Hepatocyte (in vitro differentiated cells): ENCODE measurements at regions not wholly inside any gene's neighbourhood (a gene's known extent, or its start where the extent isn't known, plus 50 kb on each side); places are given as distances from the start of the nearest gene placed in this dataset.

Source experiments
- DNase-seq: peaks from one replicate; pipeline ENCODE4 v3.0.0-alpha.2; 2016; ENCODE audit warnings: low spot score
- H2AFZ ChIP-seq: fragments of 200-600 bp; sonication (generic); 2 replicates; pipeline ENCODE4 v1.6.0; 2016; ENCODE audit warnings: antibody characterized with exemption, mild to moderate bottlenecking
- H3K27ac ChIP-seq: fragments of 200-600 bp; sonication (generic); 2 replicates; pipeline ENCODE4 v1.5.1; 2016; ENCODE audit warnings: mild to moderate bottlenecking
- H3K27me3 ChIP-seq: fragments of 200-600 bp; sonication (generic); 2 replicates; pipeline ENCODE4 v1.6.1; 2016
- H3K36me3 ChIP-seq: fragments of 200-600 bp; sonication (generic); replicated peaks from 2 replicates; pipeline ENCODE4 v1.5.1; 2016; ENCODE audit warnings: low read depth; ENCODE audit not compliant: insufficient read depth
- H3K4me1 ChIP-seq: fragments of 200-600 bp; sonication (generic); 2 replicates; pipeline ENCODE4 v1.5.1; 2016; ENCODE audit warnings: mild to moderate bottlenecking, moderate library complexity; ENCODE audit not compliant: insufficient read depth
- H3K4me2 ChIP-seq: fragments of 200-600 bp; sonication (generic); 2 replicates; pipeline ENCODE4 v1.6.0; 2016
- H3K4me3 ChIP-seq: fragments of 200-600 bp; sonication (generic); 2 replicates; pipeline ENCODE4 v1.5.1; 2016; ENCODE audit warnings: mild to moderate bottlenecking
- H3K79me2 ChIP-seq: fragments of 200-600 bp; sonication (generic); 2 replicates; pipeline ENCODE4 v1.6.0; 2017; ENCODE audit warnings: mild to moderate bottlenecking
- H3K9me2 ChIP-seq: fragments of 200-600 bp; sonication (generic); replicated peaks from 2 replicates; pipeline ENCODE4 v1.6.0; 2017; ENCODE audit warnings: mild to moderate bottlenecking; ENCODE audit not compliant: insufficient read depth
- H3K9me3 ChIP-seq: fragments of 200-600 bp; sonication (generic); 2 replicates; pipeline ENCODE4 v1.5.1; 2016; ENCODE audit warnings: low read depth, mild to moderate bottlenecking
- H4K20me1 ChIP-seq: fragments of 200-600 bp; sonication (generic); 2 replicates; pipeline ENCODE4 v1.6.0; 2016; ENCODE audit warnings: mild to moderate bottlenecking; ENCODE audit not compliant: insufficient read depth, poor library complexity, severe bottlenecking
- CTCF ChIP-seq: fragments of 200-600 bp; sonication (generic); IDR thresholded peaks from 2 replicates; pipeline ENCODE4 v1.5.1; 2016; ENCODE audit warnings: antibody characterized with exemption, mild to moderate bottlenecking; ENCODE audit not compliant: poor library complexity
- EZH2 ChIP-seq: fragments of 200-600 bp; sonication (generic); IDR thresholded peaks from 2 replicates; pipeline ENCODE4 v1.6.1; 2016; ENCODE audit warnings: antibody characterized with exemption, mild to moderate bottlenecking, borderline replicate concordance
- EZH2phosphoT487 ChIP-seq: fragments of 200-600 bp; sonication (generic); IDR thresholded peaks from one replicate; pipeline ENCODE4 v1.6.1; 2018; ENCODE audit warnings: antibody characterized with exemption, mild to moderate bottlenecking, low read depth, moderate library complexity; ENCODE audit not compliant: unreplicated experiment, severe bottlenecking
- WGBS: methylation state at CpG from one replicate; pipeline ENCODE4 v1.1.6; 2016; ENCODE audit warnings: low lambda C conversion rate; ENCODE audit errors: missing lambda C conversion rate; 5-methylcytosine and 5-hydroxymethylcytosine counted together

- Histone ChIP-seq H3K4me3 (no peak overlapping the region), H2AFZ (no peak overlapping the region), H3K36me3 (no peaks in the 10 kb centered on the region), H3K79me2 (no peaks in the 10 kb centered on the region), H3K4me2 (no peak overlapping the region), H3K9me3 (no peaks in the 10 kb centered on the region), H3K27me3 (no peaks in the 10 kb centered on the region), H3K9me2 (no peaks in the 10 kb centered on the region), H3K4me1 (no peaks in the 10 kb centered on the region), H3K27ac (no peak overlapping the region), H4K20me1 (no peaks in the 10 kb centered on the region)
- DNase-seq = no peak
- 66% methylated on average over 6 of the region's 6 CpGs for whole genome bisulfite sequencing
- TF ChIP-seq EZH2 = no peak
- TF ChIP-seq CTCF = no peak
- TF ChIP-seq EZH2phosphoT487 = no peak
These were observed 537.4 kb downstream of the MN1 start for GRCh38 chr22:27264184-27264583.

- Histone ChIP-seq H3K79me2 (no peaks in the 10 kb centered on the region), H2AFZ (no peak overlapping the region), H3K4me2 (no peak overlapping the region), H3K9me2 (no peaks in the 10 kb centered on the region), H4K20me1 (no peaks in the 10 kb centered on the region), H3K27me3 (peaks cover 16% of the 10 kb centered on the region), H3K27ac (no peak overlapping the region), H3K4me1 (no peaks in the 10 kb centered on the region), H3K36me3 (no peaks in the 10 kb centered on the region), H3K4me3 (no peak overlapping the region), H3K9me3 (no peaks in the 10 kb centered on the region)
- no peak for DNase-seq
- WGBS = 78% methylated on average over 7 of the region's 7 CpGs
- TF ChIP-seq CTCF = no peak
- no peak for TF ChIP-seq EZH2phosphoT487
- TF ChIP-seq EZH2 = no peak
These were observed 534.4 kb downstream of the MN1 start for GRCh38 chr22:27267145-27267544.

GRCh38 chr22:27269751-27270543 lies 531.6 kb downstream of the MN1 start:
- no peak overlapping the region for H3K27ac ChIP-seq
- 72% methylated on average over 5 of the region's 5 CpGs for WGBS
- no peaks in the 10 kb centered on the region for H3K9me3 ChIP-seq
- H2AFZ ChIP-seq = no peak overlapping the region
- TF ChIP-seq CTCF (no peak), EZH2phosphoT487 (no peak), EZH2 (no peak)
- H3K4me2 ChIP-seq = no peak overlapping the region
- peaks cover 27% of the 10 kb centered on the region for H3K27me3 ChIP-seq
- no peaks in the 10 kb centered on the region for H3K9me2 ChIP-seq
- H3K36me3 ChIP-seq = no peaks in the 10 kb centered on the region
- H4K20me1 ChIP-seq = no peaks in the 10 kb centered on the region
- H3K4me1 ChIP-seq = no peaks in the 10 kb centered on the region
- H3K4me3 ChIP-seq = no peak overlapping the region
- H3K79me2 ChIP-seq = no peaks in the 10 kb centered on the region
- no peak for DNase-seq
